ENCODE measurements at regions not wholly inside any gene's neighbourhood (a gene's known extent, or its start where the extent isn't known, plus 50 kb on each side); places are given as distances from the start of the nearest gene placed in this dataset.

GRCh38 chr3:178353006-178353694, 183.1 kb upstream of the KCNMB2 start (continued):
- no peak for TF ChIP-seq ZNF142 (CRISPR knock-in tag; IDR thresholded peaks at IDR 0.05)
- TF ChIP-seq ZNF235 (CRISPR knock-in tag; IDR thresholded peaks at IDR 0.05; ENCODE audit: borderline replicate concordance) = no peak
- TF ChIP-seq MXI1 (IDR thresholded peaks at IDR 0.05; ENCODE audit: borderline replicate concordance, low read depth, low read length) = no peak
- no peak for TF ChIP-seq MIXL1 (CRISPR knock-in tag; IDR thresholded peaks at IDR 0.05)

GRCh38 chr3:178359728-178360127, 176.5 kb upstream of the KCNMB2 start:
- DNase-seq (ENCODE audit: low spot score) = no peak
- Histone ChIP-seq H3K9ac (ENCODE audit: insufficient read depth, low read depth, low read length) (no peak overlapping the region), H3K36me3 (replicated peaks in 1 of 2; ENCODE audit: control insufficient read depth in 1 of 2, insufficient read depth in 2 of 2, low read length in 2 of 2) (no peaks in the 10 kb centered on the region), H3K79me2 (ENCODE audit: insufficient read depth, low read length) (no peaks in the 10 kb centered on the region), H3K4me2 (ENCODE audit: low read depth, low read length) (no peak overlapping the region), H3K27me3 (ENCODE audit: control insufficient read depth in 1 of 2, insufficient read depth in 2 of 2, low read length in 2 of 2) (no peaks in the 10 kb centered on the region), H3K27ac (ENCODE audit: extremely low read length, insufficient read depth, low read length) (no peak overlapping the region), H4K20me1 (ENCODE audit: insufficient read depth, low read length) (no peaks in the 10 kb centered on the region), H3K4me1 (ENCODE audit: insufficient read depth, low read length) (no peaks in the 10 kb centered on the region), H3K9me3 (ENCODE audit: low read length) (no peaks in the 10 kb centered on the region), H2AFZ (ENCODE audit: low read length) (no peak overlapping the region), H3K4me3 (replicated peaks in 1 of 3; ENCODE audit: insufficient read depth in 1 of 3, low read depth in 2 of 3, low read length in 3 of 3) (no peak overlapping the region)
- 44% methylated on average over 3 of the region's 6 CpGs for WGBS (ENCODE audit: low lambda C conversion rate)
- in situ Hi-C loops (cut with HindIII; ENCODE audit: extremely low pct_ligation_motif_present, low pct_unique_long_range_greater_than_20kb) = no loop called here
- CTCF ChIA-PET (ENCODE audit: low intra/inter-chr PET ratio, low total read pairs) = no interaction called here
- no TSS peak for BruUV-seq (replicated peaks)
- no peak for ATAC-seq
- POLR2A ChIA-PET = no interaction called here
- intact Hi-C loops (cut with micrococcal nuclease; ENCODE audit: unreplicated experiment) = no loop called here
- FAIRE-seq = no peak
- TF ChIP-seq ZBTB10 (CRISPR knock-in tag; IDR thresholded peaks at IDR 0.05; ENCODE audit: borderline replicate concordance) (no peak), SKI (IDR thresholded peaks at IDR 0.05; ENCODE audit: partially characterized antibody) (no peak), TRIM24 (CRISPR knock-in tag; IDR thresholded peaks at IDR 0.05) (no peak), NCOR1 (IDR thresholded peaks at IDR 0.05; ENCODE audit: borderline replicate concordance, low read length) (no peak), NR3C1 (CRISPR knock-in tag; IDR thresholded peaks at IDR 0.05) (no peak), ZNF597 (CRISPR knock-in tag; IDR thresholded peaks at IDR 0.05) (no peak), NFIC (IDR thresholded peaks at IDR 0.05; ENCODE audit: low read length) (no peak), TCF12 (IDR thresholded peaks at IDR 0.05) (no peak), TCF12 (CRISPR knock-in tag; IDR thresholded peaks at IDR 0.05) (no peak), PITX1 (CRISPR knock-in tag; IDR thresholded peaks at IDR 0.05) (no peak), ZNF569 (CRISPR knock-in tag; IDR thresholded peaks at IDR 0.05; ENCODE audit: borderline replicate concordance) (no peak)
